Motor neuron (in vitro differentiated cells): ENCODE measurements at regions not wholly inside any gene's neighbourhood (a gene's known extent, or its start where the extent isn't known, plus 50 kb on each side); places are given as distances from the start of the nearest gene placed in this dataset.

Experiments used
- ATAC-seq, 8 experiments: fragments of 200-7000 bp; cut with Tn5 transposase; replicated peaks in 6 of 8; 2 replicates each; pipeline ENCODE4 v1.8.0; 2021; ENCODE audit warnings: mild to moderate bottlenecking in 8 of 8, moderate library complexity in 8 of 8
- H3K27ac ChIP-seq, 2 donors: fragments of 250-450 bp; sonication (Bioruptor Pico); 2 replicates each; pipeline ENCODE4 v1.9.0; 2021; ENCODE audit warnings: antibody characterized with exemption in 2 of 2, mild to moderate bottlenecking in 2 of 2, moderate library complexity in 1 of 2
- H3K4me1 ChIP-seq, 2 donors: fragments of 250-450 bp; sonication (Bioruptor Pico); replicated peaks in 1 of 2; 2 replicates each; pipeline ENCODE4 v1.6.1; 2021; ENCODE audit warnings: antibody characterized with exemption in 2 of 2, mild to moderate bottlenecking in 2 of 2, moderate library complexity in 1 of 2
- H3K4me3 ChIP-seq, 5 donors: fragments of 250-450 bp; sonication (Bioruptor Pico); 2 replicates each; pipeline ENCODE4 v1.9.0; 2021; ENCODE audit warnings: antibody characterized with exemption in 5 of 5, mild to moderate bottlenecking in 5 of 5, moderate library complexity in 4 of 5
- WGBS, 10 experiments: fragments of 450-650 bp; shearing (Covaris generic); methylation state at CpG; one replicate each; pipeline ENCODE4 v1.0.0; 2022; 5-methylcytosine and 5-hydroxymethylcytosine counted together
- in situ Hi-C, 9 experiments: fragments of 400-800 bp; cut with MboI; loops; one replicate each; pipeline ENCODE4 v1.15.0; 2021; ENCODE audit warnings: low sequenced_read_pairs in 9 of 9, low pct_unique_long_range_greater_than_20kb in 2 of 9; ENCODE audit not compliant: unreplicated experiment in 9 of 9

- 42 to 100% (median 93%) methylated on average over 1 to 3 of the region's 3 CpGs for WGBS, 10 experiments
- in situ Hi-C loops: no loop called here
- ATAC-seq: no peak
- Histone ChIP-seq H3K4me3 (no peak overlapping the region), H3K4me1 (no peaks in the 10 kb centered on the region), H3K27ac (no peak overlapping the region)
Observed at GRCh38 chr2:144180131-144180530, 339.8 kb downstream of the ZEB2 start.

GRCh38 chr2:144170179-144170578, 349.7 kb downstream of the ZEB2 start:
- H3K4me3 ChIP-seq: no peak overlapping the region
- no peaks in the 10 kb centered on the region for H3K4me1 ChIP-seq
- in situ Hi-C loops: no loop called here
- 83 to 100% (median 100%) methylated on average over 1 of the region's 1 CpG; no CpG with 5 or more reads in 4 of the 10 experiments for WGBS, 10 experiments
- ATAC-seq: peak in 5 of 8 experiments; percentile 50 to 93 (median 83)
- no peak overlapping the region for H3K27ac ChIP-seq

- in situ Hi-C loops: no loop called here
- Histone ChIP-seq H3K4me3 (no peak overlapping the region), H3K27ac (no peak overlapping the region), H3K4me1 (no peaks in the 10 kb centered on the region)
- no peak for ATAC-seq
Observed at GRCh38 chr2:144166743-144167142, 353.2 kb downstream of the ZEB2 start.

- in situ Hi-C loops: no loop called here
- ATAC-seq: peak in 3 of 8 experiments; percentile 30 to 77 (median 33)
- Histone ChIP-seq H3K27ac (no peak overlapping the region), H3K4me1 (no peaks in the 10 kb centered on the region), H3K4me3 (no peak overlapping the region)
- WGBS, 10 experiments: 0 to 100% (median 88%) methylated on average over 1 of the region's 1 CpG; no CpG with 5 or more reads in 3 of the 10 experiments
Observed at GRCh38 chr2:144165599-144166250, 354.2 kb downstream of the ZEB2 start.

- ATAC-seq: no peak
- 91 to 100% (median 100%) methylated on average over 1 to 2 of the region's 2 CpGs; no CpG with 5 or more reads in 3 of the 10 experiments for WGBS, 10 experiments
- Histone ChIP-seq H3K27ac (no peak overlapping the region), H3K4me1 (no peaks in the 10 kb centered on the region), H3K4me3 (no peak overlapping the region)
- in situ Hi-C loops: no loop called here
Observed at GRCh38 chr2:144163592-144163991, 356.3 kb downstream of the ZEB2 start.

GRCh38 chr2:144162652-144163051, 357.3 kb downstream of the ZEB2 start:
- in situ Hi-C loops: no loop called here
- no peak overlapping the region for H3K27ac ChIP-seq
- H3K4me1 ChIP-seq: no peaks in the 10 kb centered on the region
- WGBS, 10 experiments: 0 to 100% (median 82%) methylated on average over 1 to 5 of the region's 5 CpGs
- ATAC-seq: no peak
- no peak overlapping the region for H3K4me3 ChIP-seq

- in situ Hi-C loops: no loop called here
- H3K4me3 ChIP-seq: no peak overlapping the region
- WGBS, 10 experiments: 83 to 100% (median 100%) methylated on average over 1 to 3 of the region's 3 CpGs; no CpG with 5 or more reads in 4 of the 10 experiments
- ATAC-seq: no peak
- no peak overlapping the region for H3K27ac ChIP-seq
- no peaks in the 10 kb centered on the region for H3K4me1 ChIP-seq
Observed at GRCh38 chr2:144161061-144161460, 358.9 kb downstream of the ZEB2 start.

- in situ Hi-C loops: no loop called here
- no peak overlapping the region for H3K27ac ChIP-seq
- 77 to 100% (median 87%) methylated on average over 2 to 4 of the region's 4 CpGs; no CpG with 5 or more reads in 2 of the 10 experiments for WGBS, 10 experiments
- no peaks in the 10 kb centered on the region for H3K4me1 ChIP-seq
- H3K4me3 ChIP-seq: no peak overlapping the region
- no peak for ATAC-seq
Observed at GRCh38 chr2:144159240-144159639, 360.7 kb downstream of the ZEB2 start.

- Histone ChIP-seq H3K4me3 (no peak overlapping the region), H3K4me1 (no peaks in the 10 kb centered on the region), H3K27ac (no peak overlapping the region)
- in situ Hi-C loops: no loop called here
- WGBS, 10 experiments: 56 to 100% (median 100%) methylated on average over 1 to 2 of the region's 2 CpGs; no CpG with 5 or more reads in 2 of the 10 experiments
- ATAC-seq: no peak
Observed at GRCh38 chr2:144158096-144158495, 361.8 kb downstream of the ZEB2 start.

GRCh38 chr2:144156736-144157640, 362.9 kb downstream of the ZEB2 start:
- peaks cover 2 to 4% of the 10 kb centered on the region in 2 donors for H3K4me1 ChIP-seq
- no peak for ATAC-seq
- H3K27ac ChIP-seq: no peak overlapping the region
- H3K4me3 ChIP-seq: no peak overlapping the region
- 53 to 100% (median 85%) methylated on average over 1 to 6 of the region's 6 CpGs for WGBS, 10 experiments
- in situ Hi-C loops: no loop called here

GRCh38 chr2:144154205-144154604, 365.7 kb downstream of the ZEB2 start:
- in situ Hi-C loops: no loop called here
- H3K4me1 ChIP-seq: peaks cover 2 to 6% of the 10 kb centered on the region in 2 donors
- no peak overlapping the region for H3K27ac ChIP-seq
- no peak overlapping the region for H3K4me3 ChIP-seq
- peak in 1 of 8 experiments; percentile 36 for ATAC-seq
- 80 to 100% (median 89%) methylated on average over 1 to 2 of the region's 2 CpGs for WGBS, 10 experiments

GRCh38 chr2:144152817-144153271, 367.1 kb downstream of the ZEB2 start:
- no peak overlapping the region for H3K4me3 ChIP-seq
- H3K27ac ChIP-seq: no peak overlapping the region
- in situ Hi-C loops: no loop called here
- peaks cover 2 to 8% of the 10 kb centered on the region in 2 donors for H3K4me1 ChIP-seq
- WGBS, 10 experiments: 15 to 81% (median 55%) methylated on average over 3 to 5 of the region's 5 CpGs
- ATAC-seq: peak in 7 of 8 experiments; percentile 18 to 86 (median 79)

GRCh38 chr2:144151851-144152250, 368.1 kb downstream of the ZEB2 start:
- WGBS, 10 experiments: 78 to 100% (median 96%) methylated on average over 1 to 2 of the region's 2 CpGs; no CpG with 5 or more reads in 4 of the 10 experiments
- H3K27ac ChIP-seq: no peak overlapping the region
- peaks cover 2 to 12% of the 10 kb centered on the region in 2 donors for H3K4me1 ChIP-seq
- no peak for ATAC-seq
- in situ Hi-C loops: no loop called here
- no peak overlapping the region for H3K4me3 ChIP-seq
